GM13977 (cell line): ENCODE measurements at regions not wholly inside any gene's neighbourhood (a gene's known extent, or its start where the extent isn't known, plus 50 kb on each side); places are given as distances from the start of the nearest gene placed in this dataset.
A peak's percentile ranks its signal among the peaks of the same experiment; 100 is the strongest.
"Not testable (repeated sequence)": the region's sequence is repeated elsewhere in the genome, so short reads cannot be mapped to it uniquely, and the experiment has no call there.

ENCODE experiments used
- DNase-seq: peaks from one replicate; pipeline ENCODE4 v3.0.0; 2012; ENCODE audit warnings: low spot score
- in situ Hi-C: fragments of 300-500 bp; cut with MboI; formaldehyde crosslinking; loops from one replicate; pipeline ENCODE4 v1.12.0; 2022; ENCODE audit warnings: low sequenced_read_pairs, low pct_unique_long_range_greater_than_20kb, mixed read lengths, inconsistent platforms; ENCODE audit not compliant: unreplicated experiment
- TF ChIP-seq, protein P1 (sequence below): IDR thresholded peaks from 2 replicates; pipeline ENCODE4 v1.5.1; 2012; ENCODE audit warnings: mild to moderate bottlenecking, control low read depth; ENCODE audit not compliant: insufficient read depth; ENCODE audit errors: extremely low read depth, missing control alignments

DNA sequence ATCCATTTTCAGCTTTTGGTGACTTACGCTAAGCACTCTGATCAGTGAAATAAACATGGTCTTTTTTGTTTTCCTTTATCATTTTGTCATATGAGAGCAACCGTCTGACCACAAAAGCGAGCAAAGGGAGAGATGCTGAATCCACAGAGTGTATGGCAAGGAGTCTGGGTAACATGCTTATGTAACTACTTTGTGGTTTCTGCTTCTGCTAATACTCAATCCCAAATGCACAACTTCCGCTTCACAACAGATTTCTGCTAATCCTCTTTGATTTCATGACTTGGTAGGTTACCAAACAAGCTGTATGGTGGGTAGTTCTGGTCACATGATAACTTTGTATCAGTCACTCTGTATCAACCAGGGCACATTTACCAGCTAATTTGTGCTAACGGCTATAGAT, 908.4 kb upstream of the CRIM1 start:
- TF ChIP-seq, protein P1, sequence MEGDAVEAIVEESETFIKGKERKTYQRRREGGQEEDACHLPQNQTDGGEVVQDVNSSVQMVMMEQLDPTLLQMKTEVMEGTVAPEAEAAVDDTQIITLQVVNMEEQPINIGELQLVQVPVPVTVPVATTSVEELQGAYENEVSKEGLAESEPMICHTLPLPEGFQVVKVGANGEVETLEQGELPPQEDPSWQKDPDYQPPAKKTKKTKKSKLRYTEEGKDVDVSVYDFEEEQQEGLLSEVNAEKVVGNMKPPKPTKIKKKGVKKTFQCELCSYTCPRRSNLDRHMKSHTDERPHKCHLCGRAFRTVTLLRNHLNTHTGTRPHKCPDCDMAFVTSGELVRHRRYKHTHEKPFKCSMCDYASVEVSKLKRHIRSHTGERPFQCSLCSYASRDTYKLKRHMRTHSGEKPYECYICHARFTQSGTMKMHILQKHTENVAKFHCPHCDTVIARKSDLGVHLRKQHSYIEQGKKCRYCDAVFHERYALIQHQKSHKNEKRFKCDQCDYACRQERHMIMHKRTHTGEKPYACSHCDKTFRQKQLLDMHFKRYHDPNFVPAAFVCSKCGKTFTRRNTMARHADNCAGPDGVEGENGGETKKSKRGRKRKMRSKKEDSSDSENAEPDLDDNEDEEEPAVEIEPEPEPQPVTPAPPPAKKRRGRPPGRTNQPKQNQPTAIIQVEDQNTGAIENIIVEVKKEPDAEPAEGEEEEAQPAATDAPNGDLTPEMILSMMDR: no peak
- in situ Hi-C loops: no loop called here
- DNase-seq: no peak

DNA sequence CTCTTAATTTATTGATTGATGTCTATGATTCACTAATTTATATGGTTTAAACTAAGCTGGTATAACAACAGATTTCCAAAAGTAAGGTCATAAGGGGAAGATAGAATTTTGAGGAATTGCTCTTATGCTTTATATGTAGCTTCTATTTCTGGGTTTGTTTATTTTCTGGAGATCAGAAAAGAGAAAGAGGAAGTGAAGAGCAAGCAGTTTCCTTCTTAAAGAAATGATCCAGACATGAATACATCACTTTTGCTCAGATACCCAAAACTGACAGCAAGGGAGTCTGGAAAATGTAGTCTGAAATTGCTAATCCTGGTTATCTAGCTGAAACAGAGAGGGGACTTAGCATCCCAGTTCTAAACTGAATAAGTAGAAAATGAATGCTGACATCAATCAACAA, 912.5 kb upstream of the CRIM1 start:
- DNase-seq: no peak
- in situ Hi-C loops: no loop called here
- TF ChIP-seq, protein P1: no peak

DNA sequence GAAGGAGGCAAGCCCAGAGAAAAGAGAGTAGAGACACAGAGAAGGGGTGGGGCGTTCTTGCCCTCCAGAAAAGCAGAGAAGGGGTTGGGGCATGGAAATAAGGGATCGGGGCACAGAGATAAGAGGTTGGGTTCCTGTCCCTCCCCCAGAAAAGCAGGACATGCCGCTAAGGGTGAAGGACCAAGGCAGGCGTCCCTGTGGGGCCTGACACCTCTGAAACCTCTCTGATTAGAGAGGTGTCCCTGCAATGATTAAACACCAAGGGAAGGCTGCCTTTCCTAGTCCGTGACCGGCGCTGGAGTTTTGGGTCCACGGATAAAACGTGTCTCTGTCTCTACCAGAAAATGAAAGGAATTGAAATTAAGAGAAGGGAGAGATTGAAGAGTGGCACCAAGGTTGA, 914.0 kb upstream of the CRIM1 start:
- DNase-seq: not testable (repeated sequence)

DNA sequence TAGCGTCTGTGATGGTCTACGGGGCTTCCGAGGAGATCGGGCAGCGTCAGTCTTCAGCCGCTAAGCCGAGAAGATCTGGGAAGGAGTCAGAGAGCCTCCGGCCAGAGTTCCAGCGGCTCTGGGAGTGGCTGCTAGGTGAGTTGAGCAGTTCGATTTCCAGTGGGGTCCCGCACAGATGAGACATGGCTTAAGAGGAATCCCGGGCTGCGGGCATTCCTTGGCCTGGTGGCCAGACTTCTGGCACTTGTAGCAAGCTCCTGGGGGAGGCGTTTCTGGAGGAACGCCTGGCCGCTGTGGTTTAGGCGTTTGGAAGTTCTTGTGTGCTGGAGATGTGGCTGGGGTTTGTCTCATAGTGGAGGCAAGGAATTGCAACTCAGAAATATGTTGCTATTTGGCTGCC, 915.3 kb upstream of the CRIM1 start:
- in situ Hi-C loops: not testable (repeated sequence)

More for the DNA sequence above, 914.0 kb upstream of the CRIM1 start:
- in situ Hi-C loops: not testable (repeated sequence)

DNA sequence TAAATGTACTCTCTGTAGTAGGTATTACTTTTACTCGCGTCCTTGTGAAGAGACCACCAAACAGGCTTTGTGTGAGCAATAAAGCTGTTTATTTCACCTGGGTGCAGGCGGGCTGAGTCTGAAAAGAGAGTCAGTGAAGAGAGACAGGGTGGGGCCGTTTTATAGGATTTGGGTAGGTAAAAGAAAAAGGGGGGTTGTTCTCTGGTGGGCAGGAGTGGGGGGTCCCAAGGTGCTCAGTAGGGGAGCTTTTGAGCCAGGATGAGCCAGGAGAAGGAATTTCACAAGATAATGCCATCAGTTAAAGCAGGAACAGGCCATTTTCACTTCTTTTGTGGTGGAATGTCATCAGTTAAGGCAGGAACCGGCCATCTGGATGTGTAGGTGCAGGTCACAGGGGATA, 918.7 kb upstream of the CRIM1 start:
- DNase-seq, in situ Hi-C loops: not testable (repeated sequence)

More for the DNA sequence above, 915.3 kb upstream of the CRIM1 start:
- not testable (repeated sequence) for DNase-seq

DNA sequence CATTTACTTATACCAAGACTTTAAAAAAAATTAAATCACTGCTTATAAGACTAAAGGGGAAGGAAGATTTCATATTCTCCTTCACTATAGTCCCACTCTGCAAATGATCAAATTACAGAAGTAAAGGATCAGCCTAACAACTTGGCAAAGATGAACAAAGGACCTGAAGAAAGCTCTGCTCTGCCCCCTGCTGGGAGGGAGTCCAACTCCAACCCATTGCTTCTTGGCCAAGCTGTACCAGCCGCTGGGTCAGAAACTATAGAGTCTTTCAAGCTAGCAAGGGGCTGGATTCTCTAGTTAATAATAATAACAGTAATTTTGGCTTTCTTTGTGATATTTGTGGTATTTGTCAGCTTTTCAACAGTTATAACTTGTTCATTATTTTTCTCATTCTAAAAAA, 927.0 kb upstream of the CRIM1 start:
- no peak for DNase-seq
- in situ Hi-C loops: no loop called here
- TF ChIP-seq, protein P1: peak; percentile 66

DNA sequence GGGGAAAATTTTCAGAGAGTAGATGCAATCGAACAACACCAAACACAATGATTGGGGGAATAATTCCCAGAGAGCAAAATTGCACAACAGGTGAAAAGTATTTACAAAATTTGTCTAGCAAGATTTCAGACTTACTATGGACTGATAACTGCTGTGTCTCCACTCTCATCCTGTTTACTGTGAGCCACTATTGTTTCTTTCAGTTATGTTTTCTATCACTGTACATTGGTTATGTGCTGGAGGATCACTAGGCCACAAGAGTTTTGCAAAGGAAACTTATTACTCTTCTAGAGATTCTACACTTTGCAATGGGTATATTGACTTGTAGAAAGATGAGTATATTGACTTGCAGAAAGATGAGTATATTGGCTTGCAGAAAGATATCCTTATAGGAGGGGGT, 934.1 kb upstream of the CRIM1 start:
- TF ChIP-seq, protein P1: no peak
- in situ Hi-C loops: no loop called here
- DNase-seq: no peak

DNA sequence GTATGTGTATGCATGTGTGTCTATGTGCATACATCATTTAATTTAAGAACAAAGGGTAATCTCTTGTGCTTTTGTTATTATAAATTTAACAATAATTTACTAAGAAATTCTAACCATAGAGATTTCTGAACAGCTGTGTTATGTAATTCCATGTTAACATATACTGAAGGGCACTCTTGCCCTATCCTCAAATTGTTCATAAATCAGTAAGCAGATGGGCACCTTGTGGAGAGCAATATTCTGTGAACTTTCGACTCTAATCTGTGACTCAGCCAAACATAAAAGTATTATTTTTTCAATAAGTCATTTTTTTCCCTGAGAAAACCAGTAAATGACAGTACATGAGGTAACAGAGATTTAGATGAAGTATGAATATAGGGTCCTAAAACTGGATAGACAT, 938.3 kb upstream of the CRIM1 start:
- TF ChIP-seq, protein P1: no peak
- DNase-seq: no peak
- in situ Hi-C loops: no loop called here
